HG03432 (cell line): ENCODE measurements at regions not wholly inside any gene's neighbourhood (a gene's known extent, or its start where the extent isn't known, plus 50 kb on each side); places are given as distances from the start of the nearest gene placed in this dataset.

Experiments used
- ATAC-seq: cut with Tn5 transposase; IDR thresholded peaks from one replicate; pipeline ENCODE4 v1.9.1; 2021; ENCODE audit warnings: mild to moderate bottlenecking, moderate library complexity; ENCODE audit not compliant: unreplicated experiment

GRCh38 chr6:156389296-156389695 is 387.9 kb upstream of the ARID1B start:
- no peak for ATAC-seq

- no peak for ATAC-seq
Observed at GRCh38 chr6:156387472-156387871, 389.7 kb upstream of the ARID1B start.

GRCh38 chr6:156383059-156383458 is 394.1 kb upstream of the ARID1B start:
- ATAC-seq = no peak

- ATAC-seq = no peak
Observed at GRCh38 chr6:156379392-156380289, 397.5 kb upstream of the ARID1B start.

- ATAC-seq = no peak
Observed at GRCh38 chr6:156378853-156379252, 398.3 kb upstream of the ARID1B start.

- ATAC-seq = no peak
Observed at GRCh38 chr6:156376091-156376490, 401.1 kb upstream of the ARID1B start.

GRCh38 chr6:156359912-156360311 is 417.3 kb upstream of the ARID1B start:
- no peak for ATAC-seq

GRCh38 chr6:156352861-156353260 is 424.3 kb upstream of the ARID1B start:
- ATAC-seq = no peak

GRCh38 chr6:156351346-156351966 is 425.7 kb upstream of the ARID1B start:
- ATAC-seq = no peak

GRCh38 chr6:156350337-156350736 is 426.8 kb upstream of the ARID1B start:
- no peak for ATAC-seq

- ATAC-seq = no peak
Observed at GRCh38 chr6:156348849-156349248, 428.3 kb upstream of the ARID1B start.

- no peak for ATAC-seq
Observed at GRCh38 chr6:156348424-156348823, 428.8 kb upstream of the ARID1B start.

- ATAC-seq = no peak
Observed at GRCh38 chr6:156347656-156348055, 429.5 kb upstream of the ARID1B start.

- no peak for ATAC-seq
Observed at GRCh38 chr6:156347246-156347645, 429.9 kb upstream of the ARID1B start.

GRCh38 chr6:156345700-156346099 is 431.5 kb upstream of the ARID1B start:
- no peak for ATAC-seq

- ATAC-seq = no peak
Observed at GRCh38 chr6:156344491-156344890, 432.7 kb upstream of the ARID1B start.

- ATAC-seq = no peak
Observed at GRCh38 chr6:156337801-156338200, 439.4 kb upstream of the ARID1B start.

- no peak for ATAC-seq
Observed at GRCh38 chr6:156336733-156337132, 440.4 kb upstream of the ARID1B start.

GRCh38 chr6:156336089-156336488 is 441.1 kb upstream of the ARID1B start:
- no peak for ATAC-seq

GRCh38 chr6:156334966-156335365 is 442.2 kb upstream of the ARID1B start:
- ATAC-seq = no peak

- no peak for ATAC-seq
Observed at GRCh38 chr6:156319707-156320106, 457.5 kb upstream of the ARID1B start.

GRCh38 chr6:156316583-156317125 is 460.5 kb upstream of the ARID1B start:
- no peak for ATAC-seq
